GM23338 (cell line): ENCODE measurements at regions not wholly inside any gene's neighbourhood (a gene's known extent, or its start where the extent isn't known, plus 50 kb on each side); places are given as distances from the start of the nearest gene placed in this dataset.

Experiments used
- ATAC-seq: fragments of 200-7000 bp; cut with Tn5 transposase; 3 replicates; pipeline ENCODE4 v1.9.1; 2020
- DNase-seq: peaks from one replicate; pipeline ENCODE4 v3.0.0-alpha.2; 2015; ENCODE audit warnings: low spot score
- H2AFZ ChIP-seq: fragments of 200-600 bp; sonication (generic); 2 replicates; pipeline ENCODE4 v1.8.0; 2016; ENCODE audit warnings: antibody characterized with exemption, mild to moderate bottlenecking, moderate library complexity
- H3F3A ChIP-seq: fragments of 200-600 bp; sonication (generic); replicated peaks from 2 replicates; pipeline ENCODE4 v1.8.0; 2017; ENCODE audit warnings: antibody characterized with exemption, mixed run types, low read depth
- H3K27ac ChIP-seq: fragments of 200-600 bp; sonication (generic); 2 replicates; pipeline ENCODE4 v1.6.1; 2016; ENCODE audit warnings: low read depth
- H3K27me3 ChIP-seq: fragments of 200-600 bp; sonication (generic); 2 replicates; pipeline ENCODE4 v1.8.0; 2016; ENCODE audit warnings: mild to moderate bottlenecking, mixed run types, moderate library complexity; ENCODE audit not compliant: insufficient read depth
- H3K36me3 ChIP-seq: fragments of 200-600 bp; sonication (generic); 2 replicates; pipeline ENCODE4 v1.8.0; 2016; ENCODE audit warnings: mild to moderate bottlenecking; ENCODE audit not compliant: insufficient read depth
- H3K4me1 ChIP-seq: fragments of 200-600 bp; sonication (generic); 2 replicates; pipeline ENCODE4 v1.8.0; 2016; ENCODE audit warnings: mild to moderate bottlenecking, moderate library complexity; ENCODE audit not compliant: insufficient read depth
- H3K4me2 ChIP-seq: fragments of 200-600 bp; sonication (generic); 2 replicates; pipeline ENCODE4 v1.7.1; 2017; ENCODE audit warnings: mixed run types
- H3K4me3 ChIP-seq: fragments of 200-600 bp; sonication (generic); 2 replicates; pipeline ENCODE4 v1.6.1; 2016; ENCODE audit warnings: mixed run types
- H3K79me2 ChIP-seq: fragments of 200-600 bp; sonication (generic); replicated peaks from 2 replicates; pipeline ENCODE4 v1.8.0; 2017; ENCODE audit warnings: mild to moderate bottlenecking; ENCODE audit not compliant: insufficient read depth
- H3K9me2 ChIP-seq: fragments of 200-600 bp; sonication (generic); 2 replicates; pipeline ENCODE4 v1.8.0; 2017; ENCODE audit not compliant: insufficient read depth
- H4K20me1 ChIP-seq: fragments of 200-600 bp; sonication (generic); replicated peaks from 2 replicates; pipeline ENCODE4 v1.8.0; 2017; ENCODE audit warnings: mild to moderate bottlenecking; ENCODE audit not compliant: insufficient read depth
- H3K27ac Mint-ChIP-seq: 2 replicates; pipeline ENCODE4 v1.8.0; 2020; ENCODE audit warnings: inconsistent platforms, mild to moderate bottlenecking, moderate library complexity, mixed read lengths
- H3K27me3 Mint-ChIP-seq: 3 replicates; pipeline ENCODE4 v1.8.0; 2022; ENCODE audit warnings: low read depth, mild to moderate bottlenecking, moderate library complexity, mixed read lengths, inconsistent platforms; ENCODE audit not compliant: insufficient read depth, poor library complexity
- H3K36me3 Mint-ChIP-seq: 3 replicates; pipeline ENCODE4 v1.8.0; 2021; ENCODE audit warnings: low read depth, mild to moderate bottlenecking, inconsistent platforms, moderate library complexity, mixed read lengths
- H3K4me1 Mint-ChIP-seq: 3 replicates; pipeline ENCODE4 v1.8.0; 2020; ENCODE audit warnings: mild to moderate bottlenecking, inconsistent platforms, mixed read lengths
- H3K4me3 Mint-ChIP-seq: 3 replicates; pipeline ENCODE4 v1.8.0; 2021; ENCODE audit warnings: moderate library complexity, mild to moderate bottlenecking, inconsistent platforms, mixed read lengths
- H3K9me3 Mint-ChIP-seq: 3 replicates; pipeline ENCODE4 v1.8.0; 2020; ENCODE audit warnings: moderate library complexity, mild to moderate bottlenecking, inconsistent platforms, mixed read lengths
- CTCF ChIP-seq, 2 experiments: fragments of 200-600 bp in 1 of 2; sonication (generic) in 1 of 2; conservative IDR thresholded peaks; 2 replicates each; pipeline versions ENCODE4 v1.5.1 to v1.6.1; 2016 to 2017; ENCODE audit warnings: antibody characterized with exemption in 2 of 2, low read depth in 2 of 2, mild to moderate bottlenecking in 2 of 2, moderate library complexity in 1 of 2
- ETS1 ChIP-seq: IDR thresholded peaks from 2 replicates; pipeline ENCODE4 v1.6.1; 2016; ENCODE audit warnings: antibody characterized with exemption
- EZH2 ChIP-seq: fragments of 200-600 bp; sonication (generic); IDR thresholded peaks from one replicate; pipeline ENCODE4 v1.8.0; 2017; ENCODE audit warnings: antibody characterized with exemption, mild to moderate bottlenecking, low read depth; ENCODE audit not compliant: unreplicated experiment
- EZH2phosphoT487 ChIP-seq: fragments of 200-600 bp; sonication (generic); IDR thresholded peaks from one replicate; pipeline ENCODE4 v1.8.1; 2018; ENCODE audit warnings: antibody characterized with exemption; ENCODE audit not compliant: unreplicated experiment
- NANOG ChIP-seq: IDR thresholded peaks from 2 replicates; pipeline ENCODE4 v1.6.1; 2016; ENCODE audit warnings: antibody characterized with exemption, borderline replicate concordance
- POLR2AphosphoS5 ChIP-seq: IDR thresholded peaks from 2 replicates; pipeline ENCODE4 v1.6.1; 2016; ENCODE audit warnings: antibody characterized with exemption, low read depth
- STAT1 ChIP-seq: IDR thresholded peaks from one replicate; pipeline ENCODE4 v1.6.1; 2016; ENCODE audit warnings: antibody characterized with exemption; ENCODE audit not compliant: unreplicated experiment
- ZNF114 ChIP-seq: fragments of 250-450 bp; sonication (Bioruptor Pico); IDR thresholded peaks from 2 replicates; pipeline ENCODE4 v1.5.0; 2020; ENCODE audit warnings: mild to moderate bottlenecking, moderate library complexity
- ZNF331 ChIP-seq: fragments of 250-450 bp; sonication (Bioruptor Pico); IDR thresholded peaks from 2 replicates; pipeline ENCODE4 v1.5.0; 2020; ENCODE audit warnings: low read depth, mild to moderate bottlenecking, moderate library complexity
- ZNF462 ChIP-seq: fragments of 250-450 bp; sonication (Bioruptor Pico); IDR thresholded peaks from 2 replicates; pipeline ENCODE4 v1.5.0; 2020; ENCODE audit warnings: mild to moderate bottlenecking, moderate library complexity

- H3F3A ChIP-seq = no peaks in the 10 kb centered on the region
- Mint-ChIP-seq H3K27ac (no peak overlapping the region), H3K4me3 (no peak overlapping the region), H3K36me3 (no peaks in the 10 kb centered on the region), H3K9me3 (no peaks in the 10 kb centered on the region; the same call in 2 of the 3 replicates), H3K27me3 (peaks cover 1% of the 10 kb centered on the region), H3K4me1 (no peaks in the 10 kb centered on the region)
- H3K9me2 ChIP-seq = no peaks in the 10 kb centered on the region
- H4K20me1 ChIP-seq = no peaks in the 10 kb centered on the region
- no peak for TF ChIP-seq ZNF114 (CRISPR knock-in tag)
- TF ChIP-seq STAT1 = no peak
- TF ChIP-seq CTCF (conservative IDR thresholded peaks at IDR 0.05; ENCODE audit: low read depth in 2 of 2) = no peak
- TF ChIP-seq ZNF462 = no peak
- TF ChIP-seq EZH2 = no peak
- no peak for TF ChIP-seq ETS1
- TF ChIP-seq ZNF331 = no peak
- no peak for TF ChIP-seq NANOG
- no peak for TF ChIP-seq EZH2phosphoT487
- TF ChIP-seq POLR2AphosphoS5 = no peak
- no peaks in the 10 kb centered on the region for H3K27me3 ChIP-seq
- H3K4me2 ChIP-seq = no peak overlapping the region
- H3K4me3 ChIP-seq = no peak overlapping the region
- H3K27ac ChIP-seq = no peak overlapping the region
- DNase-seq = no peak
- H3K79me2 ChIP-seq = no peaks in the 10 kb centered on the region
- ATAC-seq = no peak
- H3K4me1 ChIP-seq = no peaks in the 10 kb centered on the region
- no peaks in the 10 kb centered on the region for H3K36me3 ChIP-seq
- no peak overlapping the region for H2AFZ ChIP-seq
Observed at GRCh38 chr13:109655206-109655600, 131.2 kb downstream of the IRS2 start.
